HEK293T (cell line): ENCODE measurements at regions not wholly inside any gene's neighbourhood (a gene's known extent, or its start where the extent isn't known, plus 50 kb on each side); places are given as distances from the start of the nearest gene placed in this dataset.

Experiments used
- ARNT ChIP-seq: fragments of 450-650 bp; IDR thresholded peaks from 2 replicates; pipeline ENCODE4 v1.6.1; 2017; ENCODE audit warnings: mild to moderate bottlenecking
- BHLHE40 ChIP-seq: fragments of 450-650 bp; IDR thresholded peaks from 2 replicates; pipeline ENCODE4 v1.6.1; 2016; ENCODE audit warnings: mild to moderate bottlenecking, moderate library complexity, borderline replicate concordance
- CTBP1 ChIP-seq: fragments of 450-650 bp; IDR thresholded peaks from 2 replicates; pipeline ENCODE4 v1.6.1; 2016; ENCODE audit warnings: borderline replicate concordance
- ELF4 ChIP-seq: fragments of 450-650 bp; IDR thresholded peaks from 2 replicates; pipeline ENCODE4 v1.6.1; 2017; ENCODE audit warnings: antibody characterized with exemption
- FOXA1 ChIP-seq: fragments of 450-650 bp; IDR thresholded peaks from 2 replicates; pipeline ENCODE4 v1.6.1; 2016; ENCODE audit warnings: mild to moderate bottlenecking
- HDGF ChIP-seq: fragments of 450-650 bp; IDR thresholded peaks from 2 replicates; pipeline ENCODE4 v1.6.1; 2017; ENCODE audit warnings: antibody characterized with exemption, borderline replicate concordance
- NFRKB ChIP-seq: fragments of 450-650 bp; IDR thresholded peaks from 2 replicates; pipeline ENCODE4 v1.6.1; 2016; ENCODE audit warnings: mild to moderate bottlenecking, moderate library complexity
- SUZ12 ChIP-seq: fragments of 450-650 bp; IDR thresholded peaks from 2 replicates; pipeline ENCODE4 v1.6.1; 2016; ENCODE audit warnings: mild to moderate bottlenecking
- TARDBP ChIP-seq: fragments of 450-650 bp; IDR thresholded peaks from 2 replicates; pipeline ENCODE4 v1.6.1; 2016
- ZNF384 ChIP-seq: fragments of 450-650 bp; IDR thresholded peaks from 2 replicates; pipeline ENCODE4 v1.6.1; 2016

DNA sequence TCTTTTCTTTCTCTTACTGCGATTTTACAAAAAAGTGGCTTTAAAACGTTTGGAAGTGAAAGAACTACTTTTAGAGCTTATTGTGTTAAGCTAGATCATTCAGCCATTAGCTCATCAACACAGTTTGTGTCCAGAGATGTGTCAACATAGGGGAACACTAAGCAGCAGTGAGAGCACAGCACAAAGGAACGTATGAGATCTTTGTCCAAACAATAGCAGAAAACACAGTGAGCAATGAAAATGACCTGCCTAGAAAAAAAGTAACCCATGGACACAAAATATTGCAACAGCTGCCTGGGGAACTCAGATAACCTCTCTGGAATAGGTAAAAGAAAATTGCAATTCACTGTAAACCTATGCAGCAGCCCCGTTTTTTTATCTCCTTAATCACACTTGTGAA is 372.5 kb downstream of the ARHGEF28 start:
- TF ChIP-seq TARDBP (no peak), ARNT (no peak), CTBP1 (no peak), HDGF (no peak), ELF4 (no peak), BHLHE40 (no peak), FOXA1 (no peak), SUZ12 (no peak), NFRKB (no peak), ZNF384 (no peak)
